GM12878 (cell line): ENCODE measurements at regions not wholly inside any gene's neighbourhood (a gene's known extent, or its start where the extent isn't known, plus 50 kb on each side); places are given as distances from the start of the nearest gene placed in this dataset.

Experiments
- ATAC-seq: fragments of 200-7000 bp; cut with Tn5 transposase; 3 replicates; pipeline ENCODE4 v1.9.1; 2020; ENCODE audit warnings: mild to moderate bottlenecking, moderate library complexity
- BruUV-seq: library from RNA; stranded (reverse); fragments of 400-500 nt; replicated peaks from 2 replicates; lab custom pipeline; 2021; lab: Mats Ljungman, UMichigan
- CTCF ChIA-PET: fragments of 300-600 bp; sonication (Branson Sonifier 250); formaldehyde crosslinking; extraction: SDS; loops from one replicate; lab custom pipeline; 2021; ENCODE audit warnings: inconsistent platforms; lab: Yijun Ruan, JAX
- POLR2A ChIA-PET: fragments of 350-600 bp; formaldehyde crosslinking; extraction: SDS; loops from one replicate; lab custom pipeline; 2021; ENCODE audit warnings: inconsistent platforms; lab: Charles Lee
- RAD21 ChIA-PET: fragments of 300-600 bp; sonication (Branson Sonifier 250); formaldehyde crosslinking; loops from one replicate; lab custom pipeline; 2023; ENCODE audit warnings: antibody characterized with exemption; ENCODE audit not compliant: unreplicated experiment; lab: Charles Lee
- SMC1A ChIA-PET: fragments of 300-600 bp; sonication (Branson Sonifier 250); formaldehyde crosslinking; loops from one replicate; lab custom pipeline; 2023; ENCODE audit not compliant: unreplicated experiment, uncharacterized antibody; lab: Charles Lee
- DNase-seq: peaks from one replicate; pipeline ENCODE4 v3.0.0-alpha.2; 2011; ENCODE audit warnings: low read depth, low spot score
- FAIRE-seq: peaks from 3 replicates; lab custom pipeline; 2011; peaks lifted over from hg19 to GRCh38; lab: Jason Lieb, UNC
- H2AFZ ChIP-seq: 2 replicates; pipeline ENCODE4 v1.6.0; 2011; ENCODE audit warnings: low read depth, low read length, control low read depth; ENCODE audit not compliant: control insufficient read depth
- H3K27ac ChIP-seq: 2 replicates; pipeline ENCODE4 v1.5.1; 2011; ENCODE audit warnings: control low read depth; ENCODE audit not compliant: control insufficient read depth, insufficient read depth
- H3K27me3 ChIP-seq, 2 experiments: replicated peaks in 1 of 2; 2 replicates each; pipeline versions ENCODE4 v1.6.0 to v1.6.1; 2011; ENCODE audit warnings: low read length in 1 of 2; ENCODE audit not compliant: control insufficient read depth in 2 of 2, insufficient read depth in 2 of 2
- H3K36me3 ChIP-seq, 2 experiments: 2 replicates each; pipeline ENCODE4 v1.5.1; 2011; ENCODE audit warnings: low read length in 1 of 2; ENCODE audit not compliant: control insufficient read depth in 2 of 2, insufficient read depth in 2 of 2
- H3K4me1 ChIP-seq: 2 replicates; pipeline ENCODE4 v1.6.1; 2011; ENCODE audit warnings: mild to moderate bottlenecking, low read length, moderate library complexity, mixed read lengths; ENCODE audit not compliant: control insufficient read depth, insufficient read depth
- H3K4me2 ChIP-seq: 2 replicates; pipeline ENCODE4 v1.6.0; 2011; ENCODE audit warnings: control low read depth; ENCODE audit not compliant: control insufficient read depth, insufficient read depth
- H3K4me3 ChIP-seq: fragments of 200-600 bp; sonication (generic); 2 replicates; pipeline ENCODE4 v1.5.1; 2016
- H3K79me2 ChIP-seq: 2 replicates; pipeline ENCODE4 v1.6.0; 2011; ENCODE audit warnings: low read length; ENCODE audit not compliant: control insufficient read depth, insufficient read depth
- H3K9ac ChIP-seq: 2 replicates; pipeline ENCODE4 v1.8.0; 2011; ENCODE audit warnings: low read length, control low read depth, mixed read lengths; ENCODE audit not compliant: control insufficient read depth, insufficient read depth
- H3K9me3 ChIP-seq: replicated peaks from 3 replicates; pipeline ENCODE4 v1.5.1; 2011; ENCODE audit warnings: mild to moderate bottlenecking, low read length; ENCODE audit not compliant: control insufficient read depth, insufficient read depth
- H4K20me1 ChIP-seq: 2 replicates; pipeline ENCODE4 v1.6.0; 2011; ENCODE audit not compliant: control insufficient read depth, insufficient read depth
- CBX3 ChIP-seq: fragments of 200-600 bp; sonication (generic); IDR thresholded peaks from 2 replicates; pipeline ENCODE4 v1.6.1; 2016; ENCODE audit warnings: low read depth, borderline replicate concordance
- CHD1 ChIP-seq: IDR thresholded peaks from 2 replicates; pipeline ENCODE4 v1.6.1; 2012; ENCODE audit warnings: low read depth, low read length, improper control_type of control experiment
- EGR1 ChIP-seq, 2 experiments: IDR thresholded peaks; 1 replicate in 1 of 2; 2 replicates in 1 of 2; pipeline ENCODE4 v1.6.1; 2011 to 2012; ENCODE audit warnings: low read depth in 2 of 2, low read length in 2 of 2, borderline replicate concordance in 1 of 2, mild to moderate bottlenecking in 1 of 2, moderate library complexity in 1 of 2
- EZH2 ChIP-seq: IDR thresholded peaks from 2 replicates; pipeline ENCODE4 v1.6.1; 2012; ENCODE audit warnings: low read depth, mild to moderate bottlenecking, control low read depth, inconsistent platforms, low read length, borderline replicate concordance; ENCODE audit not compliant: control insufficient read depth
- JUNB ChIP-seq: IDR thresholded peaks from 2 replicates; pipeline ENCODE4 v1.6.1; 2016; ENCODE audit warnings: antibody characterized with exemption, mild to moderate bottlenecking
- NR2C1 ChIP-seq: fragments of 450-650 bp; IDR thresholded peaks from 2 replicates; pipeline ENCODE4 v1.6.1; 2017; ENCODE audit warnings: antibody characterized with exemption, mild to moderate bottlenecking, moderate library complexity
- PAX5 ChIP-seq: IDR thresholded peaks from 2 replicates; pipeline ENCODE4 v1.6.1; 2011; ENCODE audit warnings: low read depth, low read length, borderline replicate concordance
- SMARCA5 ChIP-seq: fragments of 450-650 bp; IDR thresholded peaks from 2 replicates; pipeline ENCODE4 v1.6.1; 2017; ENCODE audit warnings: mild to moderate bottlenecking
- SP1 ChIP-seq: IDR thresholded peaks from one replicate; pipeline ENCODE4 v1.6.1; 2011; ENCODE audit warnings: low read depth, low read length
- ZNF207 ChIP-seq: fragments of 450-650 bp; IDR thresholded peaks from 2 replicates; pipeline ENCODE4 v1.6.1; 2014; ENCODE audit warnings: antibody characterized with exemption, mild to moderate bottlenecking, borderline replicate concordance
- ZZZ3 ChIP-seq: IDR thresholded peaks from 2 replicates; pipeline ENCODE4 v1.6.1; 2011; ENCODE audit warnings: low read depth; ENCODE audit not compliant: control insufficient read depth, insufficient read length
- WGBS: methylation state at CpG from one replicate; pipeline ENCODE4 v1.1.6; 2016; ENCODE audit warnings: low lambda C conversion rate; ENCODE audit not compliant: insufficient replicate concordance, insufficient coverage; ENCODE audit errors: missing lambda C conversion rate; 5-methylcytosine and 5-hydroxymethylcytosine counted together
- in situ Hi-C: fragments of 300-500 bp; cut with MboI; formaldehyde crosslinking; loops from 9 replicates; pipeline ENCODE4 v1.14.3; 2018; ENCODE audit warnings: mixed read lengths
- intact Hi-C: fragments of 100-400 bp; cut with micrococcal nuclease; formaldehyde crosslinking; loops from one replicate; pipeline ENCODE4 v1.14.2; 2022; ENCODE audit not compliant: unreplicated experiment
- TF ChIP-seq, protein P1 (sequence below): fragments of 150-350 bp; IDR thresholded peaks from 2 replicates; pipeline ENCODE4 v1.6.1; 2014; ENCODE audit warnings: mild to moderate bottlenecking, low read depth, low read length
- TF ChIP-seq, protein P2 (sequence below): fragments of 450-650 bp; IDR thresholded peaks from 2 replicates; pipeline ENCODE4 v1.6.1; 2017; ENCODE audit warnings: antibody characterized with exemption, mild to moderate bottlenecking, moderate library complexity
- TF ChIP-seq, protein P3 (sequence below): fragments of 450-650 bp; IDR thresholded peaks from 2 replicates; pipeline ENCODE4 v1.6.1; 2017; ENCODE audit warnings: mild to moderate bottlenecking, moderate library complexity

DNA sequence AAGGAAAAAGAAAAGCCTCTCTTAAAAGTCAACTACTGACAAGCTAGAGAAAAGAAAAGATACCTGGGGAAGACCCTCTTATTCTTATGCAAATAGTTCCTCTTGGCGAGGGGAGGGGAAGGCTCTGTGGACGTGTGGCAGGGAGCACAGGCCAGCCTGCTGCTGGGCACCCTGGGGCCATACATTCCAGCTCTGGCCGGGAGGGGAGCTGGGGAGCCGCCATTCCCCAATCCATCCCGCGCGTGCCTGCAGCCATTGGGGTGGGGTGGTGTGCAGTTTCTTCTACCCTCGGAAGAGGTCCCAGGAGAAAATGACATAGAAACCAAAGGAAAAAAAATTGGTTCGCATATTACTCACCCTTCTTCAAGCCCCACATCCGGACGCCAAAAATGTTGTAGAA is 1496.4 kb downstream of the RPA4 start:
- BruUV-seq: no TSS peak
- CTCF ChIA-PET: no interaction called here
- Histone ChIP-seq H3K9me3 (no peaks in the 10 kb centered on the region), H3K4me1 (no peaks in the 10 kb centered on the region), H3K36me3 (no peaks in the 10 kb centered on the region), H3K79me2 (no peaks in the 10 kb centered on the region), H3K4me2 (no peak overlapping the region), H3K27me3 (no peaks in the 10 kb centered on the region), H4K20me1 (no peaks in the 10 kb centered on the region), H3K27ac (no peak overlapping the region), H2AFZ (no peak overlapping the region), H3K9ac (no peak overlapping the region), H3K4me3 (no peak overlapping the region)
- POLR2A ChIA-PET: no interaction called here
- intact Hi-C loops: no loop called here
- ATAC-seq: no peak
- SMC1A ChIA-PET: no interaction called here
- TF ChIP-seq CBX3 (no peak), PAX5 (no peak), JUNB (no peak), SMARCA5 (no peak), ZNF207 (no peak), NR2C1 (no peak), CHD1 (no peak), EGR1 (IDR thresholded peaks at IDR 0.05; ENCODE audit: borderline replicate concordance in 1 of 2, low read depth in 2 of 2, low read length in 2 of 2) (no peak), SP1 (no peak), EZH2 (no peak), ZZZ3 (no peak)
- TF ChIP-seq, protein P1, sequence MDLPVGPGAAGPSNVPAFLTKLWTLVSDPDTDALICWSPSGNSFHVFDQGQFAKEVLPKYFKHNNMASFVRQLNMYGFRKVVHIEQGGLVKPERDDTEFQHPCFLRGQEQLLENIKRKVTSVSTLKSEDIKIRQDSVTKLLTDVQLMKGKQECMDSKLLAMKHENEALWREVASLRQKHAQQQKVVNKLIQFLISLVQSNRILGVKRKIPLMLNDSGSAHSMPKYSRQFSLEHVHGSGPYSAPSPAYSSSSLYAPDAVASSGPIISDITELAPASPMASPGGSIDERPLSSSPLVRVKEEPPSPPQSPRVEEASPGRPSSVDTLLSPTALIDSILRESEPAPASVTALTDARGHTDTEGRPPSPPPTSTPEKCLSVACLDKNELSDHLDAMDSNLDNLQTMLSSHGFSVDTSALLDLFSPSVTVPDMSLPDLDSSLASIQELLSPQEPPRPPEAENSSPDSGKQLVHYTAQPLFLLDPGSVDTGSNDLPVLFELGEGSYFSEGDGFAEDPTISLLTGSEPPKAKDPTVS: no peak
- TF ChIP-seq, protein P2, sequence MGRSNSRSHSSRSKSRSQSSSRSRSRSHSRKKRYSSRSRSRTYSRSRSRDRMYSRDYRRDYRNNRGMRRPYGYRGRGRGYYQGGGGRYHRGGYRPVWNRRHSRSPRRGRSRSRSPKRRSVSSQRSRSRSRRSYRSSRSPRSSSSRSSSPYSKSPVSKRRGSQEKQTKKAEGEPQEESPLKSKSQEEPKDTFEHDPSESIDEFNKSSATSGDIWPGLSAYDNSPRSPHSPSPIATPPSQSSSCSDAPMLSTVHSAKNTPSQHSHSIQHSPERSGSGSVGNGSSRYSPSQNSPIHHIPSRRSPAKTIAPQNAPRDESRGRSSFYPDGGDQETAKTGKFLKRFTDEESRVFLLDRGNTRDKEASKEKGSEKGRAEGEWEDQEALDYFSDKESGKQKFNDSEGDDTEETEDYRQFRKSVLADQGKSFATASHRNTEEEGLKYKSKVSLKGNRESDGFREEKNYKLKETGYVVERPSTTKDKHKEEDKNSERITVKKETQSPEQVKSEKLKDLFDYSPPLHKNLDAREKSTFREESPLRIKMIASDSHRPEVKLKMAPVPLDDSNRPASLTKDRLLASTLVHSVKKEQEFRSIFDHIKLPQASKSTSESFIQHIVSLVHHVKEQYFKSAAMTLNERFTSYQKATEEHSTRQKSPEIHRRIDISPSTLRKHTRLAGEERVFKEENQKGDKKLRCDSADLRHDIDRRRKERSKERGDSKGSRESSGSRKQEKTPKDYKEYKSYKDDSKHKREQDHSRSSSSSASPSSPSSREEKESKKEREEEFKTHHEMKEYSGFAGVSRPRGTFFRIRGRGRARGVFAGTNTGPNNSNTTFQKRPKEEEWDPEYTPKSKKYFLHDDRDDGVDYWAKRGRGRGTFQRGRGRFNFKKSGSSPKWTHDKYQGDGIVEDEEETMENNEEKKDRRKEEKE: no peak
- TF ChIP-seq, protein P3, sequence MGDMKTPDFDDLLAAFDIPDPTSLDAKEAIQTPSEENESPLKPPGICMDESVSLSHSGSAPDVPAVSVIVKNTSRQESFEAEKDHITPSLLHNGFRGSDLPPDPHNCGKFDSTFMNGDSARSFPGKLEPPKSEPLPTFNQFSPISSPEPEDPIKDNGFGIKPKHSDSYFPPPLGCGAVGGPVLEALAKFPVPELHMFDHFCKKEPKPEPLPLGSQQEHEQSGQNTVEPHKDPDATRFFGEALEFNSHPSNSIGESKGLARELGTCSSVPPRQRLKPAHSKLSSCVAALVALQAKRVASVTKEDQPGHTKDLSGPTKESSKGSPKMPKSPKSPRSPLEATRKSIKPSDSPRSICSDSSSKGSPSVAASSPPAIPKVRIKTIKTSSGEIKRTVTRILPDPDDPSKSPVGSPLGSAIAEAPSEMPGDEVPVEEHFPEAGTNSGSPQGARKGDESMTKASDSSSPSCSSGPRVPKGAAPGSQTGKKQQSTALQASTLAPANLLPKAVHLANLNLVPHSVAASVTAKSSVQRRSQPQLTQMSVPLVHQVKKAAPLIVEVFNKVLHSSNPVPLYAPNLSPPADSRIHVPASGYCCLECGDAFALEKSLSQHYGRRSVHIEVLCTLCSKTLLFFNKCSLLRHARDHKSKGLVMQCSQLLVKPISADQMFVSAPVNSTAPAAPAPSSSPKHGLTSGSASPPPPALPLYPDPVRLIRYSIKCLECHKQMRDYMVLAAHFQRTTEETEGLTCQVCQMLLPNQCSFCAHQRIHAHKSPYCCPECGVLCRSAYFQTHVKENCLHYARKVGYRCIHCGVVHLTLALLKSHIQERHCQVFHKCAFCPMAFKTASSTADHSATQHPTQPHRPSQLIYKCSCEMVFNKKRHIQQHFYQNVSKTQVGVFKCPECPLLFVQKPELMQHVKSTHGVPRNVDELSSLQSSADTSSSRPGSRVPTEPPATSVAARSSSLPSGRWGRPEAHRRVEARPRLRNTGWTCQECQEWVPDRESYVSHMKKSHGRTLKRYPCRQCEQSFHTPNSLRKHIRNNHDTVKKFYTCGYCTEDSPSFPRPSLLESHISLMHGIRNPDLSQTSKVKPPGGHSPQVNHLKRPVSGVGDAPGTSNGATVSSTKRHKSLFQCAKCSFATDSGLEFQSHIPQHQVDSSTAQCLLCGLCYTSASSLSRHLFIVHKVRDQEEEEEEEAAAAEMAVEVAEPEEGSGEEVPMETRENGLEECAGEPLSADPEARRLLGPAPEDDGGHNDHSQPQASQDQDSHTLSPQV: no peak
- RAD21 ChIA-PET: no interaction called here
- FAIRE-seq: no peak
- 41% methylated on average over 11 of the region's 11 CpGs for WGBS
- no peak for DNase-seq
- in situ Hi-C loops: no loop called here
